ENCODE measurements at regions not wholly inside any gene's neighbourhood (a gene's known extent, or its start where the extent isn't known, plus 50 kb on each side); places are given as distances from the start of the nearest gene placed in this dataset.

GRCh38 chr1:221643404-221644144 is 98.3 kb downstream of the DUSP10 start:
- DNase-seq, result no peak

GRCh38 chr1:221644145-221644448 is 97.8 kb downstream of the DUSP10 start:
- no peak for DNase-seq

GRCh38 chr1:221644663-221645258 is 97.1 kb downstream of the DUSP10 start:
- DNase-seq, result no peak

GRCh38 chr1:221648201-221648600 is 93.7 kb downstream of the DUSP10 start:
- no peak for DNase-seq
